HG03460 (cell line): ENCODE measurements at regions not wholly inside any gene's neighbourhood (a gene's known extent, or its start where the extent isn't known, plus 50 kb on each side); places are given as distances from the start of the nearest gene placed in this dataset.
A peak's percentile ranks its signal among the peaks of the same experiment; 100 is the strongest.
"Not testable (repeated sequence)": the region's sequence is repeated elsewhere in the genome, so short reads cannot be mapped to it uniquely, and the experiment has no call there.

Source experiments
- ATAC-seq: cut with Tn5 transposase; IDR thresholded peaks from one replicate; pipeline ENCODE4 v1.9.1; 2021; ENCODE audit not compliant: unreplicated experiment

DNA sequence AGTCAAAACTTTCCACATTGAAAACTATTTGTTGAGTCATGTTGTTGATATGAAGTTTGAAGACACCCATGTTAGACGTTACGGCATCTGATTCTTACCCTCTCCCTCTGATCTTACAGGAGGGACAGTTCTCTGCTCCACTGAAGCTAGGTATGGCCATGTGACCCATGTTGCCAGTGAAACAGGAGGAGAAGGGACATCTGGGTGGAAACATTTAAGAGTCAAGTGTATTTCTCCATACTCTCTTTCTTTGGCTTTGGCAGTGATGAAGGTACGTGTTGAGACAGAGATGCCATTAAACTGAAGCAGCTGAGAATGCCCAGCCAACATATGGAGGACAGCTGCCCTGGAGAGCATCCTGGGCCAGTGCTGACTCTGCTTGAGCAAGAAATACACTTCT, 198.4 kb upstream of the PTGFR start:
- no peak for ATAC-seq

DNA sequence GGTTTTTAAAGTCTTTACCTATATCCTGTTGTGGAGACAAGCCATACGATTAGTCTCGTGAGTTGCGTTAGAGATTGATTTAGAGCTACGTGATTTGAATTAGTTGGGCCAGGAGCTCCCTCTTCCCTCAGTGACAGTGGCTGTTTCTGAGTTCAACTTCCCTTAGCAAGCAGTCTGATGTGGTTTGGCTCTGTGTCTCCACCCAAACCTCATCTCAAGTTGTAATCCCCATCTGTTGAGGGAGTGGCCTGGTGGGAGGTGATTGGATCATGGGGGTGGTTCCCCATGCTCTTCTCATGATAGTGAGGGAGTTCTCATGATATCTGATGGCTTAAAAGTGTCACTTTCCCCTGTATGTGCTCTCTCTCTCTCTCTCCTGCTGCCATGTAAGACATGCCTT, 192.9 kb upstream of the PTGFR start:
- ATAC-seq: no peak

DNA sequence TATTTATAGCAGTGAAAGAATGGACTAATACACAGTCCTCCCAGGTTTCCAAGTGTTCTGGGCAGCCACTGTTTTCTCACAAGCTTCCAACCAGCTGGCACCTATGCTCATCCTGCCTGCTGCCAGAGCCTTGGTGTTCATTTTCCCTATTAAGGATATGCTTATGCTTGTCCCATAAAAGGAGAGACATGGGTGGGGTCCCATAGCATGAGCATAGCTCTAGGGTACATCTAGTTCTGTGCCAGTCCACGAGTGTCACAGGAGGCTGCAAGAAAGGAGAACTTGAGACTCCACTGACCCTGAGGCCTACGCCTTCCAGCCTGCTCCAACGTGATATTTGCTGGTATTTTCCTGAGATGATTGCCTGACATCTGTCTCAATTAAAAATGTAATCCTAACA, 192.4 kb upstream of the PTGFR start:
- ATAC-seq: no peak

DNA sequence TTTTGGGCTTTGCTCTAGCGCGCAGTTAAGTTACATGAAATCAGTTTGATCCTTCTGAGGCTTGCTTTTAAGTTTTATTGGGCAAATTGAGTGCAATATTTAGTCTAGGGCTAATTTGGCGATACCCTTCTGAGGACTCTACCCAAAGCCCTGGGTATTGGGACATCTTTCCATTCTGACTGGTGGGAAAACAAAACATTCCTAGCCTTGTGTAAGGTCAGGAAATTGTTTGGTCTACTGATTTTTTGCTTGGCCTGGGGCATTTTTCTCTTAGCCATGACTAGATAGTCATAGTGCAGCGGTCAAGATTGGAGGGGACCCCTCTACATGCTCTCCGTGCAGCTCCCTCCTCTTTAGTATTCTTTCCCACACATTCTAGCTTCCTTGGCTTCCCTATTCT, 189.6 kb upstream of the PTGFR start:
- no peak for ATAC-seq

DNA sequence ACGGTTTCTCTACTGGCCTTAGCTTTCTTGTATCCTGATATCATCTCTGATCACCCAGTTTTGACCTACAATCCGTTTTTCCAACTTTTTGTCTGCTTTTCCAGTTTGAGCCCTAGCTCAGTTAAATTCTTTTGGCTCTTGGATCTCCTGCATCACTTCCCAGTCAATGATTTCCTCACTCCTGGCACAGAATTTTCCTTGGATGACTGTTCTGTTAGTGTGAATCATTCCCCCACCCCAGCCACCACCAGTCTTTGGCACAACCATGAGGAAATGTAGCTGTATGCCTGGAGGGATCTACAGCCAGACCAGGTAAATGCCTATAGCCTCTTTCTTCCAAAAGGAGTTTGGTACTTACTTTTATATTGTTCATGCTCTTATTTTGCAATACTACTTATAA, 187.2 kb upstream of the PTGFR start:
- no peak for ATAC-seq

DNA sequence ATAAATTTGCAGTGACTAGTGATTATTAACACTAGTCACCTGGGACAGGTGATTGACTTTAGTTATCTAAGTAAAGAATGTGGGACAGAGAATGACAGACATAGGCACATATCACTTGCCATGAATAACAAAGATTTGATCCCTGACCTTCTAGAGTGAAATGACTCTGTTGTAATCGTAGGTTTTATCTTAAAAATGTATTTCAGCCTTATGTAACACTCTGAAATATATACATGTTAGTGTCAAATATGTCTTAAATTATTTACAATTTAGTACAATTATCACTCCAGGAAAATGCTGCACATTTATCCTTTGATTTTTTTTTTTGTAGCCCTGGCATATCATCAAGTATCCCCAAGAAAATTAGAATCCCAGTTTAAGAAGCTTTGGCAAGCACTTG, 186.4 kb upstream of the PTGFR start:
- ATAC-seq: no peak

DNA sequence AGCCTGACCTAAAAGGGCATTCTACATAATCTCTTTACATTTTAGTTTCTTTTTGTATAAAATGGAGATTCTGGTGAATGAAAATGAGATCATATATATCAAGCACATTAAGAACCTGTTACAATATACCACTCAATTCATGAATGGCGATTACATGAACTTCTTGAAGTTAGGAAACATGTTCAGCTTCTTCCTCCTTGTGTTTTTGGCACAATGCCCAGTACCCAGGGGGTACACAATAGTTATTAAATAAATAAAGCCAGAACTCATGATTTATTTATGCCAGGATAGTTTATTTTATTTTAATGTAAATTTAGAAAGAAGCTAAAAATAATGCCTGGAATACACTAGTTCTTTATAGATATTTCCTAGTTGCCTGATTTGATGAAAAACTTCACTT, 186.0 kb upstream of the PTGFR start:
- ATAC-seq: no peak

DNA sequence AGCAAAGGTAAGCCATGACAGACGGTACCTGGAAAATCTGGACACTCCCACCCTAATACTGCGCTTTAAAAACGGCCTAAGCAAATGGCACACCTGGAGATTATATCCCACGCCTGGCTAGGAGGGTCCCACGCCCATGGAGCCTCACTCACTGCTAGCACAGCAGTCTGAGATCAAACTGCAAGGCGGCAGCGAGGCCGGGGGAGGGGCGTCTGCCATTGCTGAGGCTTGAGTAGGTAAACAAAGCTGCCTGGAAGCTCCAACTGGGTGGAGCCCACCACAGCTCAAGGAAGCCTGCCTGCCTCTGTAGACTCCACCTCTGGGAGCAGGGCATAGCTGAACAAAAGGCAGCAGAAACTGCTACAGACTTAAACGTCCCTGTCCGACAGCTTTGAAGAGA, 180.5 kb upstream of the PTGFR start:
- not testable (repeated sequence) for ATAC-seq

DNA sequence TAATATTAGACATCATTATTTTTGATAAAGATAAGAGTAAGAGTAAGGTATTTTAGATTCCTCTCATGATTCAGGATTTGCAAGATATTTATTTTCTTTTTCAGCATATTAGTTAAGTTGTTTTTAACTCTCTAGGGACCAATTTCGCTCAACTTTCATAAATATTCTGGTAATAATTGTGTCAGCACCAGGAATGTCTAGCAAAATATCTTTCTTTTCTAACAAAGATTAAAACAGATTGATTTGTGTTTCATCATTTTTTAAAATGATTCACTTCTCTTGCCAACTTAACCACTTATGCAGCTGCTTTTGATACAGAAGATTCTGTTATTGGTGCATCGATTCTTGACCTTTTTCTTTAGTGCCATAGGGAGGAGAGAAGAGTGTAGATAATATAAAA, 172.8 kb upstream of the PTGFR start:
- ATAC-seq: no peak

DNA sequence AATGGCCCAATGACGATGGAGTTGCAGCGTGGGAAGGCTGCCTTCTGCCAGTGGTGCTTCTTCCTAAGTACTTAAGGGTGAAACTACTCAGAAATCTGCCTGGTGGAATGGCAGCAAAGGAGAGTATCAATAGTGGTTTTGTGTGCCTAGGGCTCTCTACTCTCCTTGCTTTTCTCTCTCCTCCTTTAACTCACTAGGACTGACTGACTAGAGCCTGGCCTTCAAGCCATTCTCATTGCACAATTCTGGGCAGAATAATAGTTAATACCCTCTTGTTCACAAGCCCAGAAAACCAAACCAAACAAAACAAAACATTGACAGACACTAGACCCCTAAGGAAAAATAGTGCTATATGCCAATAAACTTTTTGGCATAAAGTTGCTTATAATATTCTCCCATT, 171.2 kb upstream of the PTGFR start:
- no peak for ATAC-seq

DNA sequence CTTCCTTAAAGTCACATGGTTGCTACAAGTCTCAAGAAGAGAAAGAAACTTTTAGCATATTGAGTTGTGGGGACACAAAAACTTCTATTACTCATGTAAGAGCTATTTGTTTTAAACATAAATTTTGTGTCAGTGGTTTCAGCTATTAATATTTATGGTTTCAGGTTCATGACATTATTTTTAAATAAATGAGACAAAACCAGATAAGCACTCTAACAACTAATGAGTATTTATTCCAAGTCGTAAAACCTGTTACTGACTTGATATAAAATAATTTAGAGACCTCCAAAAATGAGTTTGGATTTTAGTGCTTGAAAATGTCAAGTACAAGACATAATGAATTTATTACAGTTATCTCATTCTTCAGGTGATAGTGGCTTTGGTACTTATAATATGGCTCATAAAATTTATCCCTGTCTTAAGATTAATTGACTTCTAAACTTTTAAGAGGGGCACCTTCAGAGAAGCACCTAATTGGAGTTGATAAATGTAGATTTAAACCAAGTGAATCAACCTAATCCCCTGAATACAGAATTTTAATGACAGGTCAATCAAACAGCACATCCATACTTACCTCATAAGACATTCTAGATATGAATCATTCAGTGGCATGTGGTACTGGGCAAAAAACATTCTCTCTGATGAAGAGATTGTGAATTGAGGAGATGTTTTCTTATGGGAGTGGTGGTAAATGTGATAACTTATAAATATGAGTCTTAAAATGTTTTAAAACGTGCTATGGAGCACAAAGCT, 167.7 kb upstream of the PTGFR start:
- ATAC-seq: no peak

DNA sequence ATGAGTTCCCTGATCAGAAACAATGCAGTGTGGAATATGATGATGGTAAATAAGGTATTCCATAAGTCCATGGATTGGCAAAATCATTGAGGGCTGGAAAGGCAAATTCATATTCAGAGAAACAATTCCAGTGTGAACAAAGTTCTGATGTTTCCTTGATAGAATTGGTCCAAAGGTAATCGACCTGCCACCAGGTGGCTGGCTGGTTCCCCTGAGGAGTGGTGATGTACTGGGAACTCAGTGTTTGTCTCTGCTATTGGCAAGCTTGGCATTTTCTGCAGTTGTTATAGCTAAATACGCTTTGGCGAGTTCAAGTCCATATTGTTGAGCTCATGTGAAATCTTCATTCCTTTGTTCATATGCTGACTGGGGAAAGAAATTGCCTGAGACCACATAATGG, 165.5 kb upstream of the PTGFR start:
- no peak for ATAC-seq

DNA sequence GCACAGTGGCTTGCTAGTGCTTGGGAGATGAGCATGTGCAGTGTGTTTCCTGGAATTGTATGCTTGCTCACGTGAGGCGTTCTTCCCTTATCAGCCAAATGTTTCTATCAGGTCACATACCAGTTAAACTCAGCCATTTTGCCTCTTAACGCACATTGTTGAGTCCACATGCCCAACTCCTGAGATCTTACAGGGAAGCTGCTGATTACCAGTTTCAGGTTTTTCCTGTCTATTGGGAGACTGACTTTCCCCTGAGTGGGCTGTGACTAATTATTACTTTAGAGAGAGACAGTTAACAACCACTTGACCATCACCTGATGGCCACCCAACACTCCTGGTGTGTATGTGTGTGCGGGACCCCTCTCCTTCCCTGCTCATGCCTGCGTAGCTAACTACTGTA, 161.3 kb upstream of the PTGFR start:
- ATAC-seq: no peak

DNA sequence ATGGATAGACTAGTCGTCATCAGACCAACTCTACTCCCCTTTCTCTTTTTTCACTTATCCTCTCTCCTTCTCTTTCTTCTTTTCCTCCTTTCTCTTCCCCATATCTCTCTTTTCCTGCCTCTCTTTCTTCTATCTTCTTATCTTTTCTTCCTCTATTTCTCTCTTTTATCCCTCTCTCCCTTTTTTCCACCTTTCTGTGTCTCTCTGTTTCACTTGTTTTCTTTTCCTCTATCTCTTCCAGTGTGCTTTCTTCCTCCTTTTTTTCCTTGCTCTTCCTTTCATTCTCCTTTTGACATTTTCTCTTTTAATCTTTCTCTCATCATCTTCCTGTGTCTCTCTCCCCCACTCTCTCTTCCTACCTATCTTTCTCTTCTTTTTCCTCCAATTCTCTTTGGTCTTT, 159.0 kb upstream of the PTGFR start:
- ATAC-seq: no peak

DNA sequence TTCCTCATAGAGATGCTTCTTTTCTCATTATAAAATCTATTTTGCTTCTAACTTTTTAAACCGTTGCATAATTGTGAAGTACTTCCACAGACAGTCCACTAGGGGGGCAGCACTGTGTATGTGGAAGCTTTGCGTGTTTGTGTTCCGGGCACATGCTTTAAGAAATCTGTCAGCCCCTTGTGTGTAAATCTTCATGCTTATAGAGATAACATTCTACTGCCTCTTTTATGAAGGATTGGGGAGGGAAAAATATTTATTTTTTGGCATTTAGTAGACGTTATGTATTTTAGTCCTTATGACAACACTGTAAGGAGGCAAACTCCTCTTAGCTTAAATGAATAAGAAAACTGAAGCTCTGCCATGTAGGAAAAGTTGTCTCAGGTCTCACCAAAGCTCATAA, 157.3 kb upstream of the PTGFR start:
- peak; percentile 92 for ATAC-seq

DNA sequence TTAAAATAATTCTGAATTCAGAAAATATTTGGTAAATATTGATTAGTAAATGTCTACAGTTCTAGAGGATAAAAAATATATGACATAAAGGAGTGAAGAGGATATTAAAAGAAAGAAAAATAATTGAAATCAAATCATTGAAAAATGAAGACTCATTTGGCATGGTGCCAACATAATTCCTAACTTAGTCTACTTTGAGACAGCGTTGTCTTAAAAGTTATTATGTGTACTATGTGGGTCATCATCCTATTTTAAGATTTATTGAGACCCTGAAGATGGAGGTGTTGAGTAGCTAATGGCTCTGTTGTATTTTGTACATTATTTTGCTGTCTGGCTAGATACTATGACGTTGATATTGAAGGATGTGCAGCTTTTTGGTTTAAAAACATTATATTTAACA, 156.7 kb upstream of the PTGFR start:
- ATAC-seq: no peak

DNA sequence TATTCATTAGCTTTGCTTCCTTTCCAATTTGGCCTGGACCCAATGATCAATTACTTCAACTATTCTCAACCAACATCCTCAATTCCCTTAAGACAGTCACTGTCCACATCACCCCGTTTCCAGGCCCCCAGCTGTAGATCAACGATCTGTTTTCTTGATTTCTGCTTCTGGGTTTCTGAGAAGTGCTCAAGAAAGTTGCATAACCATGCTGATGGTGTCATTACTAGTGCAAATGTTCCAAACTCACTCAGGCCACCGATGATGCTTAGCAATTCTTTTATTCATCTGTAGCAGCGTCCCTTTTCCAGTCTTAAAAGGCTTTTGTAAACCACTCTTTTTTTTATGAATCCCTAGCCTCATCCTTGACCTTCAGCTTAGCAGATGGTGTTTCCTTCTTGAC, 155.8 kb upstream of the PTGFR start:
- no peak for ATAC-seq

DNA sequence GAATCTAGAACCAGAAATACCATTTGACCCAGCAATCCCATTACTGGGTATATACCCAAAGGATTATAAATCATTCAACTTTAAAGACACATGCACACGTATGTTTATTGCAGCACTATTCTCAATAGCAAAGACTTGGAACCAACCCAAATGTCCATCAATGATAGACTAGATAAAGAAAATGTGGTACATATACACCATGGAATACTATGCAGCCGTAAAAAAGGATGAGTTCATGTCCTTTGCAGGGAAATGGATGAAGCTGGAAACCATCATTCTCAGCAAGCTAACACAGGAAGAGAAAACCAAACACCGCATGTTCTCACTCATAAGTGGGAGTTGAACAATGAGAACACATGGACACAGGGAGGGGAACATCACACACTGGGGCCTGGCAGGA, 154.0 kb upstream of the PTGFR start:
- ATAC-seq: not testable (repeated sequence)

DNA sequence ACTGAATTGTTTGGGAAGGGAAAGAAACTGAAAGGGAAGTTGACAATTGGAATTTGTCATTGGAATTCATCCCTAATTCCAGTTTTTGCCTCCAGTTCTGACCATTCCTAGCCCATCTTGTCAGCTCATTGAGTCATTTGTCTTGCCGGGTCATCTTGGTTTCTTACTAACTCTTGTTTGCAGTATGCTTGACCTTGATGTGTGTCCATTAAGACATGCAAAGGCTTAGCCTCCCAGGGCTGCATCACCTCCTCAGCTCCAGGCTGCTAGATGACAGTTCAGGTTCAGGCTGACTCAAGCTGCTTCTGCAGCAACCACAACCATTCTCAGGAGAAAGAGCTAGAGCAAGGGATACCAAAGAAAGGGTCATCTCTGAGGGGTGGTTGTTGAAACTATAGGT, 151.3 kb upstream of the PTGFR start:
- ATAC-seq: no peak

DNA sequence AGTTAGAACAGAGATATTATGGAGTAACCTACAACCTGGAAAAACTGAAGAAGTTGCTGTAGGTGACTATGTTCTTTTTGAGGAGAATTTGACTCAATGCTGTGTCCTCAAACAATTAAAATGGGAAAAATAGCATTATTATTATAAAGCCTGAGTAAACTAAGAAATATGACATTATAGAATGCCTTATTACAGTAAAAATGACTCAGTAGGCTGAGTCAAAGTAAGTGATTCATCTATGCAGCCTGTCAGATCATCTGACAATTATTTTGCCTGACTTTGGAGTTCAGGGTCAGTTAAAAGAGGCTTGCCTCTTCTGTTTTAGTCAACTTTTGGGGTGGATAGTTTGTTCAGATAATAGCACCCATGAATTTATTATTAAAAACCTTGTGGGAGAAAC, 150.8 kb upstream of the PTGFR start:
- ATAC-seq: no peak

DNA sequence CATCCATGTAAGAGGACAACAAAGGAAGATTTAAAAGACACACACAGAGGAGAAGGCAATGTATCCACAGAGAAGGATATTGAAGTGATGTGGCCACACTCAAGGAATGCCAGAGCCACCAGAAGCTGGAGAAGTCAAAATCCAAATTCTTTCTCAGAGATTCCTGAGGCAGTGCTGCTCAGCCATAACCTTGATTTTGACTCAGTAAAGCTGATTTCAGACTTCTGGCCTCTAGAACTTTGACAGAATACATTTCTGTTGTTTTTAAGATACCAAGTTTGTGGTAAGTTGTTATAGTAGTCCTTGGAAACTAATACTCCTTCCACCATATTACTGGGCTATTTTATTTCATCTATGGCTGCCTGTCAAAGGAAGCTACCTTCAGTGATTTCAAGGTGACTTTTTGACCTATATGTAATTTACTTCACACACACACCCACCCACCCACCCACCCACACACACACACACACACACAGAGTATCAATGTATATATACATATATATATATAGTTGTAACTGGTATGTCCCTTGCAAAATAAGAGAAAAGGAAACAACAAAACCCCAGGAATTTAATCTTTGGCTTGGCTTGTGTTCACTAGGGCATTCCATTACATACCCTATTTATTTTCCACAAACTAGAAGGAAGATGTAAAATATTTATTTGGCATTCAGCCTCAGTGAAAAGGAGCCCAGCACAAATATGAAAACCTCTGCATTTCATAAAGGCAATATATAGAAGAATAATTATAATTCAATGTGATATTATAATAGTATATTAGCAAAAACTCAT, 142.1 kb upstream of the PTGFR start:
- ATAC-seq: no peak

DNA sequence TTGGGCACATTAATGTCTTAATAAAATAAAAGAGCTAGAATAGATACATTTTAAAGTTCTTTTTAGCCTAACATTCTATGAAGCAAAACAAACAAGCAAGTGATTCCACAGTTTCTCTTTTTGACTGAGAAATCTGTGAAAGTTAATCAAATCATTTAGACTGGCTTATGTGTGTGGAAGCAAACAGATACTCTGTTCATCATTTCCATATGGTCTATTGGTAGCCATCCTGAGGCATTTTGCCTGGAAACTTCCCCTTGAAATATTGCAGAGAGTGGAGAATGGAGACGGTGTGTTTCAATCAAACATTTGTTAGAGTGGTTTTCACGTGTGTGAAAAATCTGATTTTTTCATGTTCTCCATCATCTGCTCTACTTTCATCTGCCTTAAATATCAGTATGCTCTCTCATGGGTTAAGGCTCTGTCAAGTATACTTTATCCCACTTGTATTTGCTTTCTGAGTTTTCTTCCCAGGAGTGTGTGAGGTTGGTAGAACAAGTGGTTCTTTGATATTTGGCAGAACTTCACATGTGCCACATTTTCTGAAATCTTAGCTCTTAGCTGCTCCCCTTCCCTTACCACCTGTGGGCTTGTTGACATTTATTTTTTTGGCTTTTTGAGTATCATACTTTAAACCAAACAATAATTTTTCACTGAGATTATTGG, 139.1 kb upstream of the PTGFR start:
- no peak for ATAC-seq
